Activated CD4-positive, alpha-beta memory T cell treated with anti-CD3 and anti-CD28 coated beads for 36 hours (primary cell): ENCODE measurements at regions not wholly inside any gene's neighbourhood (a gene's known extent, or its start where the extent isn't known, plus 50 kb on each side); places are given as distances from the start of the nearest gene placed in this dataset.

ENCODE experiments used
- CTCF ChIA-PET: fragments of 350-600 bp; sonication (Branson Sonifier 250); formaldehyde crosslinking; loops from one replicate; lab custom pipeline; 2021; ENCODE audit warnings: antibody characterized with exemption, inconsistent platforms; lab: Charles Lee
- POLR2A ChIA-PET: fragments of 350-600 bp; sonication (Branson Sonifier 250); formaldehyde crosslinking; loops from one replicate; lab custom pipeline; 2021; ENCODE audit warnings: antibody characterized with exemption; lab: Charles Lee
- DNase-seq: peaks from one replicate; pipeline ENCODE4 v3.0.0-alpha.2; 2020
- H3K27ac Mint-ChIP-seq: one replicate; pipeline ENCODE4 v1.8.0; 2021; ENCODE audit warnings: mixed read lengths
- H3K27me3 Mint-ChIP-seq: one replicate; pipeline ENCODE4 v1.8.0; 2021; ENCODE audit warnings: mixed read lengths
- H3K36me3 Mint-ChIP-seq: one replicate; pipeline ENCODE4 v1.8.0; 2021; ENCODE audit warnings: mixed read lengths
- H3K4me1 Mint-ChIP-seq: one replicate; pipeline ENCODE4 v1.8.0; 2021; ENCODE audit warnings: low read depth, mixed read lengths
- H3K4me3 Mint-ChIP-seq: one replicate; pipeline ENCODE4 v1.8.0; 2021; ENCODE audit warnings: mild to moderate bottlenecking, mixed read lengths
- H3K9me3 Mint-ChIP-seq: one replicate; pipeline ENCODE4 v1.8.0; 2021; ENCODE audit warnings: mixed read lengths
- intact Hi-C: fragments of 100-400 bp; cut with micrococcal nuclease; formaldehyde crosslinking; loops from one replicate; pipeline ENCODE4 v1.15.1; 2023

GRCh38 chr5:67407979-67408378 is 211.4 kb upstream of the CD180 start:
- POLR2A ChIA-PET, result no interaction called here
- Mint-ChIP-seq H3K4me1 (no peaks in the 10 kb centered on the region), H3K4me3 (no peak overlapping the region), H3K27ac (no peak overlapping the region), H3K36me3 (no peaks in the 10 kb centered on the region), H3K27me3 (peaks cover 3% of the 10 kb centered on the region), H3K9me3 (no peaks in the 10 kb centered on the region)
- intact Hi-C loops, result no loop called here
- CTCF ChIA-PET, result no interaction called here
- no peak for DNase-seq

- peaks cover 4% of the 10 kb centered on the region for H3K27me3 Mint-ChIP-seq
- H3K27ac Mint-ChIP-seq, result no peak overlapping the region
- intact Hi-C loops, result no loop called here
- H3K4me3 Mint-ChIP-seq, result no peak overlapping the region
- POLR2A ChIA-PET, result no interaction called here
- CTCF ChIA-PET, result interaction anchor here (0.6 kb wide), 1 partner anchor 159 kb away, joined by 3 read pairs; no protein-coding TSS in a partner anchor
- no peaks in the 10 kb centered on the region for H3K36me3 Mint-ChIP-seq
- no peak for DNase-seq
- H3K4me1 Mint-ChIP-seq, result no peaks in the 10 kb centered on the region
- H3K9me3 Mint-ChIP-seq, result no peaks in the 10 kb centered on the region
Observed at GRCh38 chr5:67405755-67406154, 209.2 kb upstream of the CD180 start.

- intact Hi-C loops, result no loop called here
Observed at GRCh38 chr5:67405101-67405364, 208.4 kb upstream of the CD180 start.

GRCh38 chr5:67404256-67405100 is 207.9 kb upstream of the CD180 start:
- H3K36me3 Mint-ChIP-seq, result no peaks in the 10 kb centered on the region
- no peak for DNase-seq
- no peaks in the 10 kb centered on the region for H3K9me3 Mint-ChIP-seq
- intact Hi-C loops, result no loop called here
- H3K4me1 Mint-ChIP-seq, result no peaks in the 10 kb centered on the region
- no peak overlapping the region for H3K4me3 Mint-ChIP-seq
- ChIA-PET POLR2A (no interaction called here), CTCF (no interaction called here)
- peaks cover 4% of the 10 kb centered on the region for H3K27me3 Mint-ChIP-seq
- no peak overlapping the region for H3K27ac Mint-ChIP-seq

More at GRCh38 chr5:67405101-67405364, 208.4 kb upstream of the CD180 start:
- Mint-ChIP-seq H3K36me3 (no peaks in the 10 kb centered on the region), H3K4me3 (no peak overlapping the region), H3K27ac (no peak overlapping the region), H3K9me3 (no peaks in the 10 kb centered on the region), H3K27me3 (peaks cover 4% of the 10 kb centered on the region), H3K4me1 (no peaks in the 10 kb centered on the region)
- POLR2A ChIA-PET, result no interaction called here
- CTCF ChIA-PET, result no interaction called here
- no peak for DNase-seq

GRCh38 chr5:67402526-67402925 is 205.9 kb upstream of the CD180 start:
- POLR2A ChIA-PET, result no interaction called here
- CTCF ChIA-PET, result no interaction called here
- no peaks in the 10 kb centered on the region for H3K4me1 Mint-ChIP-seq
- peaks cover 3% of the 10 kb centered on the region for H3K27me3 Mint-ChIP-seq
- no peaks in the 10 kb centered on the region for H3K36me3 Mint-ChIP-seq
- H3K4me3 Mint-ChIP-seq, result no peak overlapping the region
- no peak overlapping the region for H3K27ac Mint-ChIP-seq
- no peak for DNase-seq
- intact Hi-C loops, result no loop called here
- no peaks in the 10 kb centered on the region for H3K9me3 Mint-ChIP-seq

- H3K27ac Mint-ChIP-seq, result no peak overlapping the region
- H3K4me3 Mint-ChIP-seq, result no peak overlapping the region
- no peak for DNase-seq
- H3K9me3 Mint-ChIP-seq, result no peaks in the 10 kb centered on the region
- H3K27me3 Mint-ChIP-seq, result peaks cover 3% of the 10 kb centered on the region
- no peaks in the 10 kb centered on the region for H3K36me3 Mint-ChIP-seq
- ChIA-PET POLR2A (no interaction called here), CTCF (no interaction called here)
- intact Hi-C loops, result no loop called here
- no peaks in the 10 kb centered on the region for H3K4me1 Mint-ChIP-seq
Observed at GRCh38 chr5:67401172-67401571, 204.6 kb upstream of the CD180 start.

GRCh38 chr5:67400752-67401151 is 204.2 kb upstream of the CD180 start:
- H3K9me3 Mint-ChIP-seq, result no peaks in the 10 kb centered on the region
- no peak for DNase-seq
- H3K4me1 Mint-ChIP-seq, result no peaks in the 10 kb centered on the region
- intact Hi-C loops, result no loop called here
- H3K27me3 Mint-ChIP-seq, result peaks cover 1% of the 10 kb centered on the region
- ChIA-PET CTCF (no interaction called here), POLR2A (no interaction called here)
- no peaks in the 10 kb centered on the region for H3K36me3 Mint-ChIP-seq
- no peak overlapping the region for H3K27ac Mint-ChIP-seq
- no peak overlapping the region for H3K4me3 Mint-ChIP-seq

- Mint-ChIP-seq H3K27me3 (no peaks in the 10 kb centered on the region), H3K9me3 (no peaks in the 10 kb centered on the region), H3K4me1 (no peaks in the 10 kb centered on the region), H3K36me3 (no peaks in the 10 kb centered on the region), H3K4me3 (no peak overlapping the region), H3K27ac (no peak overlapping the region)
- DNase-seq, result no peak
- CTCF ChIA-PET, result interaction anchor here (0.9 to 1.0 kb wide), 2 partner anchors 11 to 149 kb away, joined by 3 read pairs; no protein-coding TSS in a partner anchor
- intact Hi-C loops, result no loop called here
- POLR2A ChIA-PET, result no interaction called here
Observed at GRCh38 chr5:67395790-67396418, 199.3 kb upstream of the CD180 start.

- intact Hi-C loops, result no loop called here
- Mint-ChIP-seq H3K36me3 (no peaks in the 10 kb centered on the region), H3K4me1 (no peaks in the 10 kb centered on the region), H3K27ac (no peak overlapping the region), H3K27me3 (no peaks in the 10 kb centered on the region), H3K9me3 (no peaks in the 10 kb centered on the region), H3K4me3 (no peak overlapping the region)
- no peak for DNase-seq
- ChIA-PET POLR2A (no interaction called here), CTCF (no interaction called here)
Observed at GRCh38 chr5:67393211-67393610, 196.6 kb upstream of the CD180 start.

- Mint-ChIP-seq H3K4me3 (no peak overlapping the region), H3K4me1 (no peaks in the 10 kb centered on the region), H3K27ac (no peak overlapping the region), H3K27me3 (no peaks in the 10 kb centered on the region), H3K36me3 (no peaks in the 10 kb centered on the region), H3K9me3 (no peaks in the 10 kb centered on the region)
- intact Hi-C loops, result no loop called here
- DNase-seq, result no peak
- ChIA-PET CTCF (no interaction called here), POLR2A (no interaction called here)
Observed at GRCh38 chr5:67390935-67391334, 194.3 kb upstream of the CD180 start.

- Mint-ChIP-seq H3K27ac (no peak overlapping the region), H3K4me1 (no peaks in the 10 kb centered on the region), H3K4me3 (no peak overlapping the region), H3K27me3 (peaks cover 3% of the 10 kb centered on the region), H3K36me3 (no peaks in the 10 kb centered on the region), H3K9me3 (no peaks in the 10 kb centered on the region)
- intact Hi-C loops, result no loop called here
- DNase-seq, result no peak
- ChIA-PET CTCF (no interaction called here), POLR2A (no interaction called here)
Observed at GRCh38 chr5:67383451-67383850, 186.9 kb upstream of the CD180 start.

- CTCF ChIA-PET, result no interaction called here
- Mint-ChIP-seq H3K27ac (no peak overlapping the region), H3K4me3 (no peak overlapping the region), H3K36me3 (no peaks in the 10 kb centered on the region), H3K4me1 (no peaks in the 10 kb centered on the region), H3K9me3 (no peaks in the 10 kb centered on the region), H3K27me3 (peaks cover 3% of the 10 kb centered on the region)
- POLR2A ChIA-PET, result no interaction called here
- intact Hi-C loops, result no loop called here
- no peak for DNase-seq
Observed at GRCh38 chr5:67381236-67381880, 184.8 kb upstream of the CD180 start.
